H9 (cell line): ENCODE measurements at regions not wholly inside any gene's neighbourhood (a gene's known extent, or its start where the extent isn't known, plus 50 kb on each side); places are given as distances from the start of the nearest gene placed in this dataset.

ENCODE experiments used
- DNase-seq: peaks from one replicate; pipeline ENCODE4 v3.0.0-alpha.2; 2017
- H2AFZ ChIP-seq: one replicate; pipeline ENCODE4 v1.6.1; 2013; ENCODE audit warnings: mild to moderate bottlenecking, low read length, control low read depth, moderate library complexity
- H2AK5ac ChIP-seq: 2 replicates; pipeline ENCODE4 v1.6.1; 2013; ENCODE audit warnings: low read length, control low read depth, mixed read lengths; ENCODE audit not compliant: insufficient read length
- H2BK120ac ChIP-seq: one replicate; pipeline ENCODE4 v1.6.1; 2013; ENCODE audit warnings: low read depth, mild to moderate bottlenecking, low read length, control low read depth, inconsistent platforms; ENCODE audit not compliant: poor library complexity, severe bottlenecking
- H2BK12ac ChIP-seq: 2 replicates; pipeline ENCODE4 v1.6.1; 2013; ENCODE audit warnings: low read length, control low read depth, mixed read lengths, low read depth; ENCODE audit not compliant: insufficient read length
- H2BK15ac ChIP-seq: 2 replicates; pipeline ENCODE4 v1.6.1; 2013; ENCODE audit warnings: low read depth, low read length, control low read depth
- H2BK20ac ChIP-seq: one replicate; pipeline ENCODE4 v1.6.1; 2013; ENCODE audit warnings: low read depth, mild to moderate bottlenecking, low read length, control low read depth, inconsistent platforms; ENCODE audit not compliant: poor library complexity, severe bottlenecking
- H2BK5ac ChIP-seq: 2 replicates; pipeline ENCODE4 v1.6.1; 2013; ENCODE audit warnings: low read length, control low read depth, mixed read lengths; ENCODE audit not compliant: insufficient read length
- H3K14ac ChIP-seq: 2 replicates; pipeline ENCODE4 v1.6.1; 2013; ENCODE audit warnings: low read length, control low read depth; ENCODE audit not compliant: insufficient read depth
- H3K18ac ChIP-seq: 2 replicates; pipeline ENCODE4 v1.6.1; 2013; ENCODE audit warnings: low read depth, mild to moderate bottlenecking, mixed read lengths, low read length, control low read depth; ENCODE audit not compliant: insufficient read length
- H3K23ac ChIP-seq: 2 replicates; pipeline ENCODE4 v1.6.1; 2013; ENCODE audit warnings: low read length, control low read depth, mixed read lengths, low read depth; ENCODE audit not compliant: insufficient read length
- H3K23me2 ChIP-seq: 2 replicates; pipeline ENCODE4 v1.6.1; 2013; ENCODE audit warnings: low read depth, mild to moderate bottlenecking, mixed read lengths, low read length, control low read depth; ENCODE audit not compliant: insufficient read length, poor library complexity, severe bottlenecking
- H3K27ac ChIP-seq: 2 replicates; pipeline ENCODE4 v1.5.1; 2013; ENCODE audit warnings: low read length, control low read depth, mixed read lengths, low read depth; ENCODE audit not compliant: insufficient read length
- H3K27me3 ChIP-seq: 2 replicates; pipeline ENCODE4 v1.6.1; 2013; ENCODE audit warnings: low read length, control low read depth, inconsistent platforms; ENCODE audit not compliant: insufficient read depth
- H3K4ac ChIP-seq: 2 replicates; pipeline ENCODE4 v1.6.1; 2013; ENCODE audit warnings: low read depth, mild to moderate bottlenecking, control low read depth, inconsistent platforms, low read length, moderate library complexity
- H3K4me1 ChIP-seq: 2 replicates; pipeline ENCODE4 v1.6.1; 2013; ENCODE audit warnings: low read length, control low read depth, inconsistent platforms; ENCODE audit not compliant: insufficient read depth
- H3K4me2 ChIP-seq: 2 replicates; pipeline ENCODE4 v1.6.1; 2013; ENCODE audit warnings: low read length, control low read depth, mixed read lengths; ENCODE audit not compliant: insufficient read length, insufficient read depth
- H3K56ac ChIP-seq: 2 replicates; pipeline ENCODE4 v1.6.1; 2013; ENCODE audit warnings: low read depth, mild to moderate bottlenecking, mixed read lengths, low read length, control low read depth; ENCODE audit not compliant: insufficient read length
- H3K79me1 ChIP-seq: 2 replicates; pipeline ENCODE4 v1.6.1; 2013; ENCODE audit warnings: low read depth, mild to moderate bottlenecking, moderate library complexity, low read length, control low read depth, inconsistent platforms; ENCODE audit not compliant: insufficient read depth, poor library complexity, severe bottlenecking
- H3K79me2 ChIP-seq: 2 replicates; pipeline ENCODE4 v1.6.1; 2013; ENCODE audit warnings: low read length, control low read depth, inconsistent platforms; ENCODE audit not compliant: insufficient read depth
- H3K9ac ChIP-seq: 2 replicates; pipeline ENCODE4 v1.6.1; 2013; ENCODE audit warnings: low read length, control low read depth, mixed read lengths; ENCODE audit not compliant: insufficient read length; ENCODE audit errors: extremely low read depth
- H3K9me3 ChIP-seq: one replicate; pipeline ENCODE4 v1.6.1; 2013; ENCODE audit warnings: low read depth, low read length, inconsistent platforms; ENCODE audit not compliant: control insufficient read depth
- H3T11ph ChIP-seq: one replicate; pipeline ENCODE4 v1.6.1; 2013; ENCODE audit warnings: mild to moderate bottlenecking, low read length, control low read depth, inconsistent platforms
- H4K20me1 ChIP-seq: one replicate; pipeline ENCODE4 v1.6.1; 2013; ENCODE audit not compliant: control insufficient read depth, insufficient read length, insufficient read depth
- H4K5ac ChIP-seq: 2 replicates; pipeline ENCODE4 v1.6.1; 2013; ENCODE audit warnings: low read depth, mild to moderate bottlenecking, mixed read lengths, low read length, control low read depth; ENCODE audit not compliant: insufficient read length
- H4K8ac ChIP-seq: replicated peaks from 2 replicates; pipeline ENCODE4 v1.6.1; 2013; ENCODE audit warnings: low read length, control low read depth, mixed read lengths, low read depth; ENCODE audit not compliant: insufficient read length
- H4K91ac ChIP-seq: 2 replicates; pipeline ENCODE4 v1.6.1; 2013; ENCODE audit warnings: low read depth, mild to moderate bottlenecking, moderate library complexity, mixed read lengths, low read length, control low read depth; ENCODE audit not compliant: insufficient read length
- H3K27ac Mint-ChIP-seq, 3 experiments: 2 replicates in 2 of 3; 3 replicates in 1 of 3; pipeline ENCODE4 v1.8.0; 2020 to 2021; ENCODE audit warnings: mixed read lengths in 3 of 3, mild to moderate bottlenecking in 1 of 3, moderate library complexity in 1 of 3
- H3K27me3 Mint-ChIP-seq: 2 replicates; pipeline ENCODE4 v1.8.0; 2021; ENCODE audit warnings: low read depth, mild to moderate bottlenecking, moderate library complexity, mixed read lengths
- H3K36me3 Mint-ChIP-seq, 3 experiments: 2 replicates in 2 of 3; 3 replicates in 1 of 3; pipeline ENCODE4 v1.8.0; 2020 to 2021; ENCODE audit warnings: low read depth in 3 of 3, mixed read lengths in 3 of 3; ENCODE audit not compliant: insufficient read depth in 1 of 3
- H3K4me1 Mint-ChIP-seq, 2 experiments: 2 replicates each; pipeline ENCODE4 v1.8.0; 2020; ENCODE audit warnings: mixed read lengths in 2 of 2
- H3K4me3 Mint-ChIP-seq, 2 experiments: 2 replicates in 1 of 2; 3 replicates in 1 of 2; pipeline ENCODE4 v1.8.0; 2020 to 2021; ENCODE audit warnings: mild to moderate bottlenecking in 2 of 2, mixed read lengths in 2 of 2, moderate library complexity in 1 of 2
- H3K9me3 Mint-ChIP-seq, 2 experiments: 2 replicates in 1 of 2; 3 replicates in 1 of 2; pipeline ENCODE4 v1.8.0; 2020; ENCODE audit warnings: mild to moderate bottlenecking in 2 of 2, mixed read lengths in 2 of 2, moderate library complexity in 1 of 2
- CTCF ChIP-seq: fragments of 200-600 bp; sonication (generic); conservative IDR thresholded peaks from 3 replicates; pipeline ENCODE4 v1.8.0; 2021; ENCODE audit warnings: antibody characterized with exemption, mild to moderate bottlenecking
- WGBS: extraction: QIAGEN DNeasy Blood & Tissue Kit; methylation state at CpG from one replicate; pipeline ENCODE4 v1.1.7; 2013; ENCODE audit warnings: missing lambda C conversion rate, low lambda C conversion rate, mixed read lengths; ENCODE audit not compliant: insufficient read length; ENCODE audit errors: extremely low coverage; 5-methylcytosine and 5-hydroxymethylcytosine counted together

DNA sequence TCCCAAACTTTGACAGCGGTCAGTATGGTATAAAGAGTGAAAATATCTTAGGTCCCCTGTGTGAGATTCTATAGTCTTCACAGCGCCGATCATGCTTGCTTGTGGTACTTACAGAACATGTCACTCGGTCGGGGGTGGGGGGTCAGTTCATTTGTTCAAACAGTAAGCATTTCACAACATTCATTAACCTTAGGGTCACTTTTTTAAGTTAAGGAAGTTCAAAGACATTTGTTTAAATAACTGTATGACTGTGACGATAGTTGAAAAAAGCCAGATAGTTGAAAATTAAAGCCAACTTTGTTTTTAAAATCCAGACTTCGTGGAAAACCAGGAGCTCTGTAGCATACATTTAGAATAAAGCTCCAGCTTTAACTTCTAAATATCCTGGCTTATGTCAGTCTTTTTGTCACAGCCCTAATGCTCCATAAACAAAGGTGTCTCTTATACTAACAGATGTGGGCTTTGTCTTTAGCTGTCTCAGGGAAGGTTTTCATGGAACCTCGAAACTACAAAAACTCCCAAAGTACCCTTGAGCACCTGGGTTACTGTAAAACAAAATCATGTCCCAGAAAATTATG is 57.9 kb upstream of the PHACTR2 start:
- Mint-ChIP-seq H3K4me1 (peaks cover 6 to 7% of the 10 kb centered on the region in 2 experiments; a peak in 2 of 4 replicates), H3K9me3 (no peaks in the 10 kb centered on the region; a peak in 1 of 5 replicates), H3K27ac (no peak overlapping the region), H3K36me3 (no peaks in the 10 kb centered on the region), H3K4me3 (no peak overlapping the region), H3K27me3 (peaks cover 2% of the 10 kb centered on the region; the same call in 1 of the 2 replicates)
- Histone ChIP-seq H3K9me3 (no peaks in the 10 kb centered on the region), H3K23ac (no peak overlapping the region), H2BK15ac (no peak overlapping the region), H3K18ac (no peak overlapping the region), H4K91ac (no peak overlapping the region), H3K79me1 (no peaks in the 10 kb centered on the region), H3T11ph (no peak overlapping the region), H3K79me2 (no peaks in the 10 kb centered on the region), H3K27me3 (no peaks in the 10 kb centered on the region), H3K56ac (no peak overlapping the region), H3K23me2 (no peaks in the 10 kb centered on the region), H4K20me1 (no peaks in the 10 kb centered on the region), H2BK20ac (no peak overlapping the region), H3K4me1 (peaks cover 2% of the 10 kb centered on the region; the same call in 1 of the 2 replicates), H2BK5ac (no peak overlapping the region), H3K27ac (no peak overlapping the region), H3K4ac (no peak overlapping the region), H2BK120ac (no peak overlapping the region), H3K14ac (no peak overlapping the region), H2AK5ac (no peak overlapping the region), H3K4me2 (no peak overlapping the region), H3K9ac (no peak overlapping the region), H2BK12ac (no peak overlapping the region), H4K8ac (no peak overlapping the region), H2AFZ (no peak overlapping the region), H4K5ac (no peak overlapping the region)
- DNase-seq, result no peak
- WGBS, result no CpG with 5 or more reads among the region's 8 CpGs
- no peak for TF ChIP-seq CTCF
